Heart right ventricle (tissue), 16 donors: ENCODE measurements at regions not wholly inside any gene's neighbourhood (a gene's known extent, or its start where the extent isn't known, plus 50 kb on each side); places are given as distances from the start of the nearest gene placed in this dataset.
A peak's percentile ranks its signal among the peaks of the same experiment; 100 is the strongest.

Experiments
- ATAC-seq, 8 donors: fragments of 200-7000 bp; cut with Tn5 transposase; one replicate each; pipeline ENCODE4 v1.9.1; 2020; ENCODE audit warnings: mild to moderate bottlenecking in 8 of 8, moderate library complexity in 8 of 8, moderate number of reproducible peaks in 1 of 8
- DNase-seq, 2 donors: peaks; one replicate each; pipeline ENCODE4 v3.0.0-alpha.2; 2020
- H3K27ac ChIP-seq, 10 donors: fragments of 200-600 bp; sonication (generic) in 2 of 10; one replicate each; pipeline versions ENCODE4 v1.5.0 to v1.8.0; 2020 to 2022; ENCODE audit warnings: mild to moderate bottlenecking in 3 of 10
- H3K27me3 ChIP-seq, 7 donors: fragments of 200-600 bp; one replicate each; pipeline ENCODE4 v1.8.0; 2021 to 2022; ENCODE audit warnings: mild to moderate bottlenecking in 2 of 7
- H3K36me3 ChIP-seq, 9 donors: fragments of 200-600 bp; sonication (generic) in 1 of 9; one replicate each; pipeline versions ENCODE4 v1.5.0 to v1.8.0; 2020 to 2022; ENCODE audit warnings: mild to moderate bottlenecking in 2 of 9
- H3K4me1 ChIP-seq, 9 donors: fragments of 200-600 bp; sonication (generic) in 1 of 9; one replicate each; pipeline versions ENCODE4 v1.5.0 to v1.8.0; 2020 to 2022; ENCODE audit warnings: mild to moderate bottlenecking in 4 of 9
- H3K4me3 ChIP-seq, 10 donors: fragments of 200-600 bp; sonication (generic) in 2 of 10; one replicate each; pipeline versions ENCODE4 v1.5.0 to v1.8.0; 2020 to 2022; ENCODE audit warnings: mild to moderate bottlenecking in 7 of 10, moderate library complexity in 2 of 10
- H3K9me3 ChIP-seq, 11 donors: fragments of 200-600 bp in 10 of 11; sonication (generic) in 2 of 11; one replicate each; pipeline versions ENCODE4 v1.5.0 to v1.8.0; 2013 to 2022; ENCODE audit warnings: mild to moderate bottlenecking in 2 of 11, control low read depth in 1 of 11, moderate library complexity in 1 of 11
- CTCF ChIP-seq, 9 donors: fragments of 200-600 bp; sonication (generic) in 2 of 9; IDR thresholded peaks; one replicate each; pipeline versions ENCODE4 v1.5.0 to v1.8.0; 2021 to 2022; ENCODE audit warnings: antibody characterized with exemption in 9 of 9, mild to moderate bottlenecking in 5 of 9, moderate library complexity in 1 of 9
- WGBS, 2 donors: extraction: QIAGEN DNeasy Blood & Tissue Kit; methylation state at CpG; one replicate each; pipeline ENCODE4 v1.1.7; 2013; ENCODE audit warnings: inconsistent platforms in 1 of 2; 5-methylcytosine and 5-hydroxymethylcytosine counted together
- intact Hi-C, 10 donors: fragments of 100-400 bp; cut with DNase I; formaldehyde crosslinking; loops; one replicate each; pipeline versions ENCODE4 v1.11.1 to v1.14.2; 2022
- donor health status: Arrhythmogenic right ventricular cardiomyopathy.
- donor health status: ischemic (EF 13 %, LVEDD 7.1; RV severe dilation, severe dysfunction).
- donor health status: healthy with polysubstance abuse.
- donor health status: DM: no; HTN: yes; CAD: no.
- donor health status: DM: no; HTN: no; CAD: no.
- donor health status: ischemic (EF 25% LVEDD 6.9; RV normal size, moderate dysfunction).
- donor health status: ischemic (EF 25% LVEDD 5.7; RV mildly dilated, moderate dysfunction).
- donor health status: healthy.
- donor health status: DM: yes; HTN: yes; CAD: no.
- donor health status: Ischemic cardiomyopathy.
- donor health status: ischemic (EF 35%, LVEDD 5.7; RV mildly dilated, moderate dysfunction).
- donor health status: nonischemic (EF 11% LVEDD 7.7; RV severe dilation, severe dysfunction).
- donor health status: DM: yes; HTN: yes; CAD: no.
- donor health status: PGD.
- donor health status: ischemic (EF 29% LVEDD 5.4; RV normal size, mild dysfunction).
- donor health status: nonischemic (EF 23%, LVEDD 6.1; RV moderate dilation, normal function).

DNA sequence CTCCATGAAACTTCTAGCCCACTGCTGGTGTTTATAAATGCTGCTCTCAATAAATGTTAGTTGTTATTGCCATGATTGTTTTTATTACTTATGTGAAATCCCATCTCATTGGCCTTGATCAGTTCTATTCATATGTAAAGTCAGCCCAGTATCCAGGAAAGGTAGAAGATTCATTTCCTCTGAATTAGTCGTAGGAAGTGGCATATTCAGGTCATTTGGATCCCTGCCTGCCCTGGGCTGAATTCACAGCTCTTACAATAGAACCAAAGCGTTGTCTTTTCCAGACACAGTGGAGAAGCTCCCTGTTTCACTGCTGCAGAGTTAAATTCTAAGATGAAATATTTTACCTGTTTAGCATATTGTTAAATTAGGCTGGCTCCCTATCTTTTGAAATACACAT is 70.3 kb downstream of the MAIP1 start:
- peaks cover 0 to 3% (median 0%) of the 10 kb centered on the region in 11 donors for H3K9me3 ChIP-seq

GRCh38 chr2:200026332-200027230 is 71.2 kb downstream of the MAIP1 start:
- 71 to 75% methylated on average over 7 of the region's 7 CpGs for WGBS, 2 donors
- intact Hi-C loops, result no loop called here
- peak overlapping the region in 9 of 10 donors; percentile 3 to 87 (median 60) for H3K27ac ChIP-seq
- H3K4me1 ChIP-seq, result peaks cover 0 to 22% (median 4%) of the 10 kb centered on the region in 9 donors
- no peaks in the 10 kb centered on the region for H3K27me3 ChIP-seq
- no peak for TF ChIP-seq CTCF (IDR thresholded peaks at IDR 0.05)
- no peak overlapping the region for H3K4me3 ChIP-seq
- ATAC-seq (peak in 7 of 8 donors; percentile 35 to 85 (median 72)), DNase-seq (peak in 1 of 2 donors; percentile 22)
- H3K9me3 ChIP-seq, result peaks cover 0 to 3% (median 0%) of the 10 kb centered on the region in 11 donors
- H3K36me3 ChIP-seq, result no peaks in the 10 kb centered on the region

More for the DNA sequence above, 70.3 kb downstream of the MAIP1 start:
- Histone ChIP-seq H3K27me3 (no peaks in the 10 kb centered on the region), H3K27ac (peak overlapping the region in 8 of 10 donors; percentile 19 to 87 (median 64)), H3K4me3 (no peak overlapping the region), H3K36me3 (no peaks in the 10 kb centered on the region), H3K4me1 (peaks cover 0 to 22% (median 4%) of the 10 kb centered on the region in 9 donors)
- 46 to 66% methylated on average over 2 of the region's 2 CpGs for WGBS, 2 donors
- intact Hi-C loops, result no loop called here
- no peak for TF ChIP-seq CTCF (IDR thresholded peaks at IDR 0.05)
- DNase-seq, result no peak
- no peak for ATAC-seq

- Histone ChIP-seq H3K4me1 (peaks cover 0 to 22% (median 4%) of the 10 kb centered on the region in 9 donors), H3K36me3 (no peaks in the 10 kb centered on the region), H3K4me3 (no peak overlapping the region), H3K9me3 (peaks cover 0 to 3% (median 0%) of the 10 kb centered on the region in 11 donors), H3K27me3 (no peaks in the 10 kb centered on the region), H3K27ac (no peak overlapping the region)
- intact Hi-C loops, result no loop called here
- no peak for TF ChIP-seq CTCF (IDR thresholded peaks at IDR 0.05)
- DNase-seq, result no peak
- WGBS, 2 donors, result 83 to 88% methylated on average over 1 of the region's 1 CpG
- peak in 2 of 8 donors; percentile 10 to 41 for ATAC-seq
These were observed 73.6 kb downstream of the MAIP1 start for GRCh38 chr2:200028998-200029397.

- H3K27me3 ChIP-seq, result no peaks in the 10 kb centered on the region
- H3K4me1 ChIP-seq, result peaks cover 0 to 13% (median 3%) of the 10 kb centered on the region in 9 donors
- no peak for TF ChIP-seq CTCF (IDR thresholded peaks at IDR 0.05)
- no peak for DNase-seq
- no peak overlapping the region for H3K27ac ChIP-seq
- no peak overlapping the region for H3K4me3 ChIP-seq
- no peaks in the 10 kb centered on the region for H3K9me3 ChIP-seq
- no peaks in the 10 kb centered on the region for H3K36me3 ChIP-seq
- WGBS, 2 donors, result 80 to 81% methylated on average over 1 of the region's 1 CpG
- intact Hi-C loops, result no loop called here
- no peak for ATAC-seq
These were observed 77.5 kb downstream of the MAIP1 start for GRCh38 chr2:200032895-200033294.
